ENCODE measurements at regions not wholly inside any gene's neighbourhood (a gene's known extent, or its start where the extent isn't known, plus 50 kb on each side); places are given as distances from the start of the nearest gene placed in this dataset.

DNA sequence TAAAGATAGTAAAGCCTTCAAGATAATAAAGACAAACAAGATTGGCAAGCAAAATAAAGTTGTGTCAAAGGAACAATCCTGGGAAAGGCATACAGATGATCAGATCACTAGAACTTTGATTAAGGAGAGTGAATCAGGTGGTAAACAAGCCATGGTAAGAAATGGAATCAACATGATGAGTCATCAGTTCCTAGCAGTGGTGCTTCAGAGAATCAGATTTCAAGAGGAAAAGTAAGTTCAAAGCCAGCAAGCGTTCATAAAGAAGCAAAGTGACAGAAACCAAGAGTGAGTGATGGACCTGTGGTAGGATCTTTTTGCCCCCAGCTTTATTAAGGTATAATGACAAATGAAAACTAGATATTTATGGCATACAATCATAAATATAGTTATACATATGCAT is 340.4 kb downstream of the TPBG start:
- Mint-ChIP-seq H3K27me3 (ENCODE audit: low read depth) (no peaks in the 10 kb centered on the region), H3K36me3 (peaks cover 31% of the 10 kb centered on the region), H3K4me3 (no peak overlapping the region), H3K4me1 (peaks cover 11% of the 10 kb centered on the region), H3K9me3 (peaks cover 43% of the 10 kb centered on the region), H3K27ac (no peak overlapping the region)
- DNase-seq (ENCODE audit: low spot score) (no peak), ATAC-seq (no peak)
- TF ChIP-seq ZBTB43 (CRISPR knock-in tag; IDR thresholded peaks at IDR 0.05) (no peak), GABPB1 (CRISPR knock-in tag; IDR thresholded peaks at IDR 0.05) (no peak), ZNF263 (CRISPR knock-in tag; IDR thresholded peaks at IDR 0.05; ENCODE audit: low read depth) (no peak), CBFB (CRISPR knock-in tag; IDR thresholded peaks at IDR 0.05; ENCODE audit: low read depth) (no peak), PRDM15 (CRISPR knock-in tag; IDR thresholded peaks at IDR 0.05) (no peak), HMGXB4 (CRISPR knock-in tag; IDR thresholded peaks at IDR 0.05) (no peak), NR1H2 (CRISPR knock-in tag; IDR thresholded peaks at IDR 0.05) (no peak), RORB (CRISPR knock-in tag; IDR thresholded peaks at IDR 0.05) (no peak), OVOL2 (CRISPR knock-in tag; IDR thresholded peaks at IDR 0.05; ENCODE audit: borderline replicate concordance) (no peak), JAZF1 (CRISPR knock-in tag; IDR thresholded peaks at IDR 0.05) (no peak), ETV6 (CRISPR knock-in tag; IDR thresholded peaks at IDR 0.05) (no peak)
- TF ChIP-seq, protein P1, sequence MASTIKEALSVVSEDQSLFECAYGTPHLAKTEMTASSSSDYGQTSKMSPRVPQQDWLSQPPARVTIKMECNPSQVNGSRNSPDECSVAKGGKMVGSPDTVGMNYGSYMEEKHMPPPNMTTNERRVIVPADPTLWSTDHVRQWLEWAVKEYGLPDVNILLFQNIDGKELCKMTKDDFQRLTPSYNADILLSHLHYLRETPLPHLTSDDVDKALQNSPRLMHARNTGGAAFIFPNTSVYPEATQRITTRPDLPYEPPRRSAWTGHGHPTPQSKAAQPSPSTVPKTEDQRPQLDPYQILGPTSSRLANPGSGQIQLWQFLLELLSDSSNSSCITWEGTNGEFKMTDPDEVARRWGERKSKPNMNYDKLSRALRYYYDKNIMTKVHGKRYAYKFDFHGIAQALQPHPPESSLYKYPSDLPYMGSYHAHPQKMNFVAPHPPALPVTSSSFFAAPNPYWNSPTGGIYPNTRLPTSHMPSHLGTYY (CRISPR knock-in tag; IDR thresholded peaks at IDR 0.05) = no peak
- TF ChIP-seq, protein P2, sequence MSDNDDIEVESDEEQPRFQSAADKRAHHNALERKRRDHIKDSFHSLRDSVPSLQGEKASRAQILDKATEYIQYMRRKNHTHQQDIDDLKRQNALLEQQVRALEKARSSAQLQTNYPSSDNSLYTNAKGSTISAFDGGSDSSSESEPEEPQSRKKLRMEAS (CRISPR knock-in tag; IDR thresholded peaks at IDR 0.05) = no peak
- TF ChIP-seq, protein P3, sequence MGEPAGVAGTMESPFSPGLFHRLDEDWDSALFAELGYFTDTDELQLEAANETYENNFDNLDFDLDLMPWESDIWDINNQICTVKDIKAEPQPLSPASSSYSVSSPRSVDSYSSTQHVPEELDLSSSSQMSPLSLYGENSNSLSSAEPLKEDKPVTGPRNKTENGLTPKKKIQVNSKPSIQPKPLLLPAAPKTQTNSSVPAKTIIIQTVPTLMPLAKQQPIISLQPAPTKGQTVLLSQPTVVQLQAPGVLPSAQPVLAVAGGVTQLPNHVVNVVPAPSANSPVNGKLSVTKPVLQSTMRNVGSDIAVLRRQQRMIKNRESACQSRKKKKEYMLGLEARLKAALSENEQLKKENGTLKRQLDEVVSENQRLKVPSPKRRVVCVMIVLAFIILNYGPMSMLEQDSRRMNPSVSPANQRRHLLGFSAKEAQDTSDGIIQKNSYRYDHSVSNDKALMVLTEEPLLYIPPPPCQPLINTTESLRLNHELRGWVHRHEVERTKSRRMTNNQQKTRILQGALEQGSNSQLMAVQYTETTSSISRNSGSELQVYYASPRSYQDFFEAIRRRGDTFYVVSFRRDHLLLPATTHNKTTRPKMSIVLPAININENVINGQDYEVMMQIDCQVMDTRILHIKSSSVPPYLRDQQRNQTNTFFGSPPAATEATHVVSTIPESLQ (CRISPR knock-in tag; IDR thresholded peaks at IDR 0.05) = no peak
- CTCF ChIA-PET = no interaction called here
- POLR2A ChIA-PET = no interaction called here

DNA sequence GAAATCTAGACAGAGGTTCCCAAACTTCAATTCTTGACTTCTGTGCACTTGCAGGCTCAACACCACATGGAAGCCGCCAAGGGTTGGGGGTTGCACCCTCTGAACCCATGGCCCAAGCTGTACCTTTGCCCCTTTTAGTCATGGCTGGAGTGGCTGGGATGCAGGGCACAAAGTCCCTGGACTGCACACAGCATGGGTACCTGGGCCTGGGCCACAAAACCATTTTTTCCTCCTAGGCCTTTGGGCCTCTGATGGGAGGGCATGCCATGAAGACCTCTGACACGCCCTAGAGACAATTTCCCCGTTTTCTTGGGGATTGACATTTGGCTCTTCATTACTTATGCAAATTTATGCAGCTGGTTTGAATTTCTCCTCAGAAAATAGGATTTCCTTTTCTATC is 342.0 kb downstream of the TPBG start:
- Mint-ChIP-seq H3K27ac (no peak overlapping the region), H3K4me1 (peaks cover 11% of the 10 kb centered on the region), H3K9me3 (peaks cover 44% of the 10 kb centered on the region), H3K36me3 (peaks cover 34% of the 10 kb centered on the region), H3K27me3 (ENCODE audit: low read depth) (no peaks in the 10 kb centered on the region), H3K4me3 (no peak overlapping the region)
- ChIA-PET POLR2A (no interaction called here), CTCF (no interaction called here)
- TF ChIP-seq ZNF219 (CRISPR knock-in tag; IDR thresholded peaks at IDR 0.05; ENCODE audit: borderline replicate concordance) = no peak
- no peak for TF ChIP-seq JAZF1 (CRISPR knock-in tag; IDR thresholded peaks at IDR 0.05)
- no peak for TF ChIP-seq CBFB (CRISPR knock-in tag; IDR thresholded peaks at IDR 0.05; ENCODE audit: low read depth)
- TF ChIP-seq ZNF263 (CRISPR knock-in tag; IDR thresholded peaks at IDR 0.05; ENCODE audit: low read depth) = no peak
- TF ChIP-seq CREM (CRISPR knock-in tag; IDR thresholded peaks at IDR 0.05) = no peak
- no peak for TF ChIP-seq OVOL2 (CRISPR knock-in tag; IDR thresholded peaks at IDR 0.05; ENCODE audit: borderline replicate concordance)
- no peak for ATAC-seq
- DNase-seq (ENCODE audit: low spot score) = no peak
